ENCODE measurements at regions not wholly inside any gene's neighbourhood (a gene's known extent, or its start where the extent isn't known, plus 50 kb on each side); places are given as distances from the start of the nearest gene placed in this dataset.
"Not testable (repeated sequence)": the region's sequence is repeated elsewhere in the genome, so short reads cannot be mapped to it uniquely, and the experiment has no call there.

GRCh38 chr12:33093534-33093933 is 197.0 kb upstream of the PKP2 start:
- no peak for TF ChIP-seq CTCF (IDR thresholded peaks at IDR 0.05; ENCODE audit: insufficient read depth, low read depth, low read length, missing control alignments)
- H3K4me3 ChIP-seq (ENCODE audit: low read depth, low read length), result no peak overlapping the region
- DNase-seq (ENCODE audit: low read depth), result no peak

DNA sequence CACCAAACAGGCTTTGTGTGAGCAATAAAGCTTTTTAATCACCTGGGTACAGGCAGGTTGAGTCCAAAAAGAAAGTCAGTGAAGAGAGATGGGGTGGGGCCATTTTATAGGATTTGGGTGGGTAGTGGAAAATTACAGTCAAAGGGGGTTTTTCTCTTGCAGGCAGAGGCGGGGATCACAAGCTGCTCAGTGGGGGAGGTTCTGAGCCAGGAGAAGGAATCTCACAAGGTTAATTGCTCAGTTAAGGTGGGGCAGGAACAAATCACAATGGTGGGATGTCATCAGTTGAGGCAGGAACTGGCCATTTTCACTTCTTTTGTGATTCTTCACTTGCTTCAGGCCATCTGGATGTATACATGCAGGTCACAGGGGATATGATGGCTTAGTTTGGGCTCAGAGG is 191.3 kb upstream of the PKP2 start:
- not testable (repeated sequence) for DNase-seq (ENCODE audit: low read depth); H3K4me3 ChIP-seq (ENCODE audit: low read depth, low read length)

GRCh38 chr12:33076401-33076800 is 179.8 kb upstream of the PKP2 start:
- not testable (repeated sequence) for H3K4me3 ChIP-seq (ENCODE audit: low read depth, low read length); DNase-seq (ENCODE audit: low read depth)

- not testable (repeated sequence) for DNase-seq (ENCODE audit: low read depth); H3K4me3 ChIP-seq (ENCODE audit: low read depth, low read length)
Measured at GRCh38 chr12:33075130-33075766, 178.7 kb upstream of the PKP2 start.

DNA sequence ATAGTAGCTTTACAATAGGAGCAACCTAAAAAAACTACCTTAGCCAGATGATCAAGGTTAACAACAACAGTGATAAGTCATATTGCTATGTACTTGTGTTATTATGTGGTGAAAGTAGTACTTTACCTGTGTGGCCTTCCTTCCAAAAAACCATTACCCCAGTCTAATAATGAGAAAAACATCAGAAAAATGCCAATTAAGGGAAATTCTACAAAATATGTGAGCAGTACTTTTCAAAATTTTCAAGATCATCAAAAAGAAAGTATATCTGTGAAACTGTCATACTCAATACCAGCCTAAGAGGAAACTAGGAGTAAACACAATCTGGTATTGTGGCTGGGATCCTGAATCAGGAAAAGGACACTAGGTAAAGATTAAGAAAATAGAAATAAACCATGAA is 165.3 kb upstream of the PKP2 start:
- no peak for DNase-seq (ENCODE audit: low read depth)
- no peak for TF ChIP-seq CTCF (IDR thresholded peaks at IDR 0.05; ENCODE audit: insufficient read depth, low read depth, low read length, missing control alignments)
- no peak overlapping the region for H3K4me3 ChIP-seq (ENCODE audit: low read depth, low read length)

DNA sequence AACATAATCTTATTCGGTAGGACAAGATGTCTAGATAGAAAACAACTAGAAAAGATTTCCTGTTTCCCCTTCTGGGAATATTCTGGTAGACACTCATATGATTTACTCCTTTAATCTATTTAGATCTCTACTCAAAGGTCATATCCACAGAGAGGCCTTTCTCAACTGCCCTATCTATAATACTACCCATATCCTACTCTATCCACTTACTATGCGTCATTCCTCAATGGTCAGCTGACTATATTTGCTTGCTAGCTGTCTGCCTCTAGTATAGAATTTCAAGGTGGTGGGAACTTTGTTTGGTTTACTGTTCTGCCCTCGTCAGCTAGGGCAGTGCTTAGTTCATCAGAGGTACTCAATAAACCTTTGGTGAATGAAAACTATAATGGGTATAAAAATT is 157.8 kb upstream of the PKP2 start:
- TF ChIP-seq CTCF (IDR thresholded peaks at IDR 0.05; ENCODE audit: insufficient read depth, low read depth, low read length, missing control alignments), result no peak

DNA sequence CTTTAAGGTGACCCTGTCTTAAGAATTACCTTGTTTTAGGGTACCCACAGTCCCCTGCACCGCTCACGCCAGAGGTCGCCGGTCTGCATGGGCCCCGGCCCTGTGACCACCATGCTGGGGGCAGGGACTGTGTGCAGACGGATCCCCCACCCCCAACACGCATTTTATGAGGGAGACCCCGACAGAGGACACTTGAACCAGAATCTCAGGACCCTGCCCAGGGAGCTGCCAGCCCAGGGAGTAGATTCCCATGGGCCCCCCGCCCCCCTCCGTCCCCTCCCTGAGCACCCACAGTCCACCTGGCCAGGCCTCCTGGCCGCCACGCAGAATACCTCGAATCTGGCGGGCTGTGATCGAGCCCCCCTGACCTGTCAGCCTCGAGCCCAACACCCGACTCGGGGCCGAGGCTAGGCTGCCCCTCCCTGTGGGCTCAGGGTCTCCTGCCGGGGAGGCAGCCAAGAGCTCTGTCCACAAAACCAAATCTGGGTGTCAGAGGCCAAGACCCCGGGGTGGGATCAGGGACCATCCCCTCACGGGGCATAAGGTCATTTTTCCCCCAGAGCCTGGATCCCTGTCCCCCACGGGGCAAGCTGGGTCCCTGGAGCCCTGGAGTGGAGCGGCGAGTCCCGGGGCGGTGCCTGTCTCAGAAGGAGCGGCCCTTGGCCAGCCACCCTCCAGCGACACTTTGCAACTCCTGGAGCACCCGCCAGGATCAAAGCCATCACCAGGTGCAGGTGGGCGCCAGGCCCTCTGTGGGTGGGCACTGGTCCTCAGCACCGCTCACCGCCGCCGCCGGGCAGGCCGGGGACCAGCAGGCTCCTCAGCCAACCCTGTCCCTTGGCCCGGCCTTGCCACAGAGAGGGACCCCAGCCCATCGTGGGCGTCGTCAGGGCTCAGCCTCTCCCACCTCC is 155.8 kb upstream of the PKP2 start:
- H3K4me3 ChIP-seq (ENCODE audit: low read depth, low read length), result no peak overlapping the region
- DNase-seq (ENCODE audit: low read depth), result no peak
- TF ChIP-seq CTCF (IDR thresholded peaks at IDR 0.05; ENCODE audit: insufficient read depth, low read depth, low read length, missing control alignments), result no peak

More for the DNA sequence above, 157.8 kb upstream of the PKP2 start:
- H3K4me3 ChIP-seq (ENCODE audit: low read depth, low read length), result no peak overlapping the region
- DNase-seq (ENCODE audit: low read depth), result no peak

- TF ChIP-seq CTCF (IDR thresholded peaks at IDR 0.05; ENCODE audit: insufficient read depth, low read depth, low read length, missing control alignments), result no peak
- H3K4me3 ChIP-seq (ENCODE audit: low read depth, low read length), result no peak overlapping the region
- DNase-seq (ENCODE audit: low read depth), result no peak
Measured at GRCh38 chr12:33047666-33048065, 151.1 kb upstream of the PKP2 start.

Measured in GM12865 (cell line).